HG02973 (cell line): ENCODE measurements at regions not wholly inside any gene's neighbourhood (a gene's known extent, or its start where the extent isn't known, plus 50 kb on each side); places are given as distances from the start of the nearest gene placed in this dataset.
"Not testable (repeated sequence)": the region's sequence is repeated elsewhere in the genome, so short reads cannot be mapped to it uniquely, and the experiment has no call there.

Source experiments
- ATAC-seq: cut with Tn5 transposase; IDR thresholded peaks from one replicate; pipeline ENCODE4 v1.9.1; 2021; ENCODE audit warnings: moderate library complexity; ENCODE audit not compliant: unreplicated experiment

DNA sequence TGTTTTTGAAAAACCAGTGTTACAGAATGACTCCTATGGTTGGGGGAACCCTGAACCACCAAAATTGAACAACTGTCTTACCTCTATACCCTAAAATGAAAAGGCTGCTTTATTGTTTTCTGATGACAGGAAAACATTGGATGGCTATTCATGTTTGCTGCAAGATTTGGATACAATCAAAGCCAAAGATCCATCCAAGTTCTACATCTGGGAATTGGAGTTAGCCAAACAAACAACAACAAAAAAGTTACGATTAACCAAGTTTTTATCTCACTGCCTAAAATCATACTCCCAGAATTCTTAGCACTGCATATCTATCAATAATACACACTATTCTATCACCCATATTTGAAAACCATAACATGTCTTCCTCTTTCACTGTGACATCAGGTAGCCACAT is 349.7 kb upstream of the SLC7A11 start:
- no peak for ATAC-seq

DNA sequence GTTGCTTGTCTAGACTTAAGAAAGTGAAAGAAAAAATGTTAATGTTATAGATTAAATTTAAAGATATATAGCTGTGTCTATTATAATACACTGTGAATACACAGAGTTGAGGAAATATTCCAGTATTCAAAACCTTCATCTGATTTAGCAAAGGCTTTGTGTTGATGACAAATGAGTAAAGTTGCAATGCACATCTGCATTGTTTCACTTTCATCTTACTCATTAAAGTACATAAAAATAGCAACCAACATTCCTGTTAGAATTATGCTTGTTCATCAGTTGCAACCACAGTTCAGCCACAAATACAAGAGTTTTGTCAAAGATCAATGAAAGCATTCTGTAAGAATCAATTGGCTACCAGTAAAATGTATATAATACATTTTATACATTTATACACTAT is 346.4 kb upstream of the SLC7A11 start:
- ATAC-seq: no peak

DNA sequence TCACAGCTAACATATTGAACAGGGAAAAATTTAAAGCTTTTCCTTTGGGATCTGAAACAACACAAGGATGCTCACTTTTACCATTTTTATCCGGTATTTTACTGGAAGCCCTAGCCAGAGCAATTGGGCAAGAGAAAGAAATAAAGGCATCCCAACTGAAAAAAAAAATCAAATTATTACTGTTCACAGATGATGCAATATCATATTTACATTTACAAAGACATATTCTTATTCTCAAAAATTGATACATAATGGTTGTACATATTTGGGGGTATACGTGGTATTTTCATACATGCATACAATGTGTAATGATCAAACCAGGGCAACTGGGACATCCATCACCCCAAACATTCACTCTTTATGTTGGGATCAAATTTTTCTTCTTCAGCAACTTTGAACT is 337.0 kb upstream of the SLC7A11 start:
- ATAC-seq: no peak

DNA sequence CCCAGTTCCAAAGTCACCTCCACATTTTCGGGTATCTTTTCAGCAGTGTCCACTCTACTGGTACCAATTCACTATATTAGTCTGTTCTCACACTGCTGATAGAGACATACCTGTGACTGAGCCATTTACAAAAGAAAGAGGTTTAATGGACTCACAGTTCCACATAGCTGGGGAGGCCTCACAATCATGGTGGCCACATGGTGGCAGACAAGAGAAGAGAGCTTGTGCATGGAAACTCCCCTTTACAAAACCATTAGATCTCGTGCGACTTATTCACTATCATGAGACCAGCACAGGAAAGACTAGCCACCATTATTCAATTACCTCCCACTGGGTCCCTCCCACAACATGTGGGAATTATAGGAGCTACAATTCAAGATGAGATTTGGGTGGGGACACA is 335.7 kb upstream of the SLC7A11 start:
- not testable (repeated sequence) for ATAC-seq

DNA sequence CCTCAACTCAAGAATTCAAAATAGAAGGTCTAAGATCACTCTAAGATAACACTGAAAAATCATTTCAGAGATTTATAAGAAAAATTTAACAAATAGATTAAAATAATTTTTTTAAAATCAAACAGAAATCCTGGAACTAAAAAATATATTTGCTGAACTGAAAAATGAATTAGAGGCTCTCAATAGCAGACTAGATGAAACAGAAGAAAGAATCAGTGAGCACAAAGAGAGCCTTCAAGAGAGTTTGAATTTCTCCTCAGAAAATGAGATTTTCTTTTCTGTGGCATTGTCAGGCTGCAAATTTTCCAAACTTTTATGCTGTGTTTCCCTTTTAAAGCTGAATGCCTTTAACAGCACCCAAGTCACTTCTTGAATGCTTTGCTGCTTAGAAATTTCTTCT is 335.0 kb upstream of the SLC7A11 start:
- no peak for ATAC-seq

DNA sequence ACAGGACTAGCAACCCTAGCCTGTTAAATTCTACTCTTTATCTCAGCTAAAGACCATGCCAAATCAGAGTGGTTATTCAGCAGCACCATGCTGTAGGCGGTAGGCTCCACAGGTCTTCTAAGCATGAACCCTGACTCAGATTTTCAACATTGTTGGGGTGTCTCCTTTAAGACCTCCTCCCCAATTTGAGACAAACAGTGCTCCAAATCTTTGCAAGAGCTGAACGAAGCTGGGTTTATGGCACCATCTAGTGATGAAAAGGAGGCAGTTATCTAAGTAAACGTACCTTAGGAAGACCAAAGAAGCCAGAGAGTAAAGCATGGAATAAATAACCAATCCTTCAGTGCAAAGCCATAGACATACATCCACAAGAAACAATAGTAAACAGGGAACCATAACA is 334.5 kb upstream of the SLC7A11 start:
- no peak for ATAC-seq

DNA sequence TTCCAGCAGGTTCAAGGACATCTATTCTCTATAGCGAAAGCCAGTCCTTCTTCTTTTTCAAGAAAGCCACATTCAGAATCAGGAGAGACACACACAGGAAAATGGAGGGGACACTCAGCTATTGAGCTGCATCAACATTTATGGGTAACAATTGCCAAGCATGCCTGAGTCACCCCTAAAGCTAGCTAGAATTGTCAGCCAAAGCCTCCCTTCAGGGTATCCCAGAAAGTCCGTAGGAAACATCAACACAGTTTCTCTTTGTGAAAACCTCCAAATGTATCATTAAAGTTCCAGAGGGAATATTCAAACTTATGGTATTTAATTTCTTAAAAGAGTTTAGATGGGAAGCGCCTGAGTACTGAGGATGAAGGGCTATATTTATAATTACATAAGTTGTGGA is 331.1 kb upstream of the SLC7A11 start:
- no peak for ATAC-seq

DNA sequence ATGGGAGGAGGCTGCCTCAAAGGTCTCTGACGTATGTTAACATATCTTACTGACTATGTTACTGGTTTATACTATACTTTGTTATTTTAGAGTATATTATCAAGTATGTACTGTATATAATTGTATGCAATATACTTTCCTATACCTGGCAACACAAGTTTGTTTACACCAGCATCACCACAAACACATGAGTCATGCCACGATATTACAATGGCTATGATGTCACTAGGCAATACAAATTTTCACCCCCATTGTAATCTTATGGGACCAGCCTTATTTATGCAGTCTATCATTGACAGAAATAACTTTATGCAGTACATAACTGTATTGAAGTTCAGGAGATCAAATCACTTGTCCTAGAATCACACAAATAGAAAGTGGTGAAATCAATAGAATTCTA is 329.9 kb upstream of the SLC7A11 start:
- ATAC-seq: no peak

DNA sequence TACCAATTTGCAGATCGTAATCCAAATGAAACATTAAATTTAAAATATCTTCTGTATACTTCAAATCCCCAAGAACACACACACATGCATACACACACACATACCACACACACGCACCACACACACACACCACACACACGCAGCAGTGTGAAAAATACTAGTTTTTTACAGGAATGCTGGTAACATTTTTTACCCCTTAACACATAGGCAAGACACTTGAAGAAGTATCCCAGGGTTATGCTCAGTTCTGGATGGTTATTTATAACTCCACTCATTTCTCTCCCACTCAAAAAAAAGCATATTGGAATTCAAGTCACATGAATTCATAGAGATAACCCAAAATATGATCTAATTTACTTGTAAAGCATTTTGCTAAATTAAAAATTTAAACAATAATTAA is 325.5 kb upstream of the SLC7A11 start:
- ATAC-seq: no peak

DNA sequence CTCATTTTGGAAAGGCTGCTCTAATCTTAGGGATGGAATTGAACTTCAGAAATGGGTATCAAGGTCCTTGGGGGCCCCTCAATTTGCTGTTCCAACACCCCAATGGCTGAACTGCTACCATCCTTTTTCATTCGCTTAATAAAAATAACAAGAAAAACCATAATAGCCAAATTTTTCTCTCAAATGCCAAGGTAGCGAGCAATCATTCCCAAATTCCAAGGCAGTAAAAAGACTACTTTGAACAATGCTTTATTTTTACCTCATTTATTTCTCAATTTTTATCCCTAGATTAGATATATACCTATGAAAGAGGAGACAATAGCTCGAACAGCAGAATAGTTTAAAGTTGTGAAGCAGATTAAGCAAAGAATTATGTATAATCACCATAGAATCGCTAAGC is 323.4 kb upstream of the SLC7A11 start:
- ATAC-seq: no peak

DNA sequence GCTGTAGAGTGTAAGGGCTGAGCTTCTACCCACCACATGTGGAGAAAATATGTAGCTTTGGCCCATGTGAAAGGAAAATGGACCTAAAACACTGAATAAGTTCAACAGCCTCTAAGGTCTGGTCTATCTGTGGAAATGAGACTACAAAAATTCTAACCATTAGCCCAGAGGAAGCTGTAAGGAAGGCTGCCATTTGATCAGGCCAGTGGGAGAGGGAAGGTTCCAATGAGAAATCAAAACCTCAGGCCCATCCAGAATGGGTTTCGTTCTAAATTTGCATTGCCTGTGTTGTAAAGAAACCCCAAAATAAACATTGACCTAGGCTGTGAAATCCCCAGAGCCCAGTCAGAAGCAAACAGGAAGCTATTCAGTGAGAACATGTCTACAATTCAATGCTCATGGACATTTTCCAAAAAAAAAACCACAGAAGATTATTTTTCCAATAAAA is 320.4 kb upstream of the SLC7A11 start:
- ATAC-seq: peak; percentile 58

DNA sequence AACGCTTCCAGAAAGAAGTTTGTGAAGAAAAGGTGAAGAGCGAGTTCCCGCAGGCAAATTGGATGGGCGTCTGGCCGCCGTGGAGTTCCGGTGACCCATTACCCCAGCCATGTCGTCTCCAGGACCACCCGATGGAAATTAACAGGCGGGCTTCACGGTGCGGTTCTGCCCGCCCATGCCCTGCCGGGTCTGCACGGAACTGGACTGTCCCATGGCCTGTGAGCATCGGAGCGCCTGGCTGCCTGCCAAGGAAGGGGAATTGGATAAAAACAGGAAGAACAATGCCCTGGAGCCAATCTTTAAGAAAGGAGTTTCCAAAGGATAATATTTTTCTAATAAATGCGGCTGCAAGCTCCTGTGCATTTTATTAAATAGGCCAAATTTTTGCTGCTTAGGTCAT is 319.8 kb upstream of the SLC7A11 start:
- no peak for ATAC-seq

DNA sequence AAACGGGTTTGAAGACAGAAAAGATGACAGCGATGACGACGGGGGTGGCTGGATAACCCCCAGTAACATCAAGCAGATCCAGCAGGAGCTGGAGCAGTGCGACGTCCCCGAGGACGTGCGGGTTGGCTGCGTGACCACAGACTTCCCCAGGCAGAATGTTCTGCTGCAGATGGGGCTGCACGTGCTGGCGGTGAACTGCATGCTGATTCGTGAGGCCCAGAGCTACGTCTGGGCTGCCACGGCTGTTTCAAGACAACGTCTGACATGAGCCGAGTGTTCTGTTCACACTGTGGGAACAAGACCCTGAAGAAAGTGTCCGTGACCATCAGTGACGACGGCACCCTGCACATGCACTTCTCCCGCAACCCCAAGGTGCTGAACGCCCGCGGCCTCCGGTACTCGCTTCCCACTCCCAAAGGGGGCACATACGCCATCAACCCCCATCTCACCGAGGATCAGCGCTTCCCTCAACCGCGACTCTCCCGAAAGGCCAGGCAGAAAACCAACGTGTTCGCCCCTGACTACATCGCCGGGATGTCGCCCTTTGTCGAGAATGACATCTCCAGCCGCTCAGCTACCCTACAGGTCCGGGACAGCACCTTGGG is 319.2 kb upstream of the SLC7A11 start:
- ATAC-seq: no peak

DNA sequence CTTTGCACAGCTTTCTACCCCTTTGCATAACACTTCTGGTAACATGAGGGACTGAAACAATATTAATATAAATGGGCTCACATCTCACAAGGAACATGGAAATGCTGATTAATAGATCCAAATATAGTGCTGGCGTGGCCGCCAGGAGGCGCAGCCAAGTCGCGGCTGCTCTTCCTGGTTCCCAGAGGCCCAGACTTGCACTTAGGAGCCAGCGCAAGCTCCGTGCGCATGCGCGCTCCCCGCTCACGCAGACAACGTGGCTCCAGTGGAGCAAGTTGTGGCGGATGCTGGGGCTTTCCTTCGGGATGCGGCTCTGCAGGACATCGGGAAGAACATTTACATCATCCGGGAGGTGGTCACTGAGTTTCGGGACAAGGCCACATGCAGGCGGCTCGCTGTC is 318.3 kb upstream of the SLC7A11 start:
- ATAC-seq: no peak

DNA sequence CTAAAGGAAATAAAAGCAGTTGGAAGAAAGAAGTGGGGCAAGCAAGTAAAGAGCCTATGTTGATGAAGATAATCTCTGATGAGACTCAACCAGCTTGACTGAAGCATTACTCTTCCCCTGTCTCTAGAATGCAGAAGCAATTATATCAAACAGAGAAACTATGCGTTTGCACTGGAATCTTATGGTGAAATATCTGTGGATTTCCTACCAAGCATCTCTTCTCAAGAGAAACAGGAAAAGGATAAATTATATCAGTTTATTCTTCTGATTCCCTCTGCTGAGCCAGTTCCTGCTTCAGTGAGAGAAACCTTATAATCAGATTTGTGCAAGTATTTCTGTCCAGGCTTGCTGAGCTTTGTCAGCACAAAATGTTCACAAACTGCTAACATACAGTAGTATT is 316.7 kb upstream of the SLC7A11 start:
- no peak for ATAC-seq

DNA sequence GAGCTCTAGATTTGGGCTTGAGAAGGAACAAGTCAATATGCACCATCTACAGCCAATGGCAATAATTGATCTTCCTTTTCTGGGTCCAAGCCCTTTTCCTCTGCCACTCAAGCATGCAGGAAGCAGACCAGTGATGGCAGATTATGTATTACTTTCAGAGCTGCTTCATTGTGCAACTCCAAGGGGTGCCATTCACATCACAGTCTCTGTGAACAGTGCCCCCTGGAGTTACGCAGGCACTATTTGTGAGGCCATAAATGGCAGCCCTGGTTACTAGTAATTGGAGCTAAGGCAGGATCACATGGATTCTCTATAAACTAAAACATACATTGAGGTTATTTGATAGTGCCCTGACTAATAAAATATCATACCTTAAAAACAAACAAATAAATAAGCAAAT is 313.4 kb upstream of the SLC7A11 start:
- ATAC-seq: peak; percentile 72

DNA sequence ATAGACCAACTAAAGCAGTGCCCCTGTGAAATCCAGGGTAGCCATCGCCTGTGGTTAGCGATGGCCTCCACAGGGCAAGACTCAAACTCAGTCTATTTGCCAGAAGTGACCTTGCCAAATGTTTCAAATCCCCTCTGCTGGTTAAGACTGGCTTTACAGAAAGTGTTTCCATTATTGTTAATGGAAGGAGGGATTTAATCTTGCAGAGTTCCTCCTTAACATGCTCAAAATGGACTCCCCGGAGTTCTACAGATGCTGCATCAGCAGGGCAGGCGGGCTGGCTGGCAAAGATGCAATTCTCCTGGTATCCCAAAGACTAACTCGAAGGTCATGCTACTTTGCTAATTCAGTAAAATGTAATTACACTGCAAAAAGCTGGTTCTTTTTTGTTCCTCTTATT is 313.0 kb upstream of the SLC7A11 start:
- ATAC-seq: no peak

DNA sequence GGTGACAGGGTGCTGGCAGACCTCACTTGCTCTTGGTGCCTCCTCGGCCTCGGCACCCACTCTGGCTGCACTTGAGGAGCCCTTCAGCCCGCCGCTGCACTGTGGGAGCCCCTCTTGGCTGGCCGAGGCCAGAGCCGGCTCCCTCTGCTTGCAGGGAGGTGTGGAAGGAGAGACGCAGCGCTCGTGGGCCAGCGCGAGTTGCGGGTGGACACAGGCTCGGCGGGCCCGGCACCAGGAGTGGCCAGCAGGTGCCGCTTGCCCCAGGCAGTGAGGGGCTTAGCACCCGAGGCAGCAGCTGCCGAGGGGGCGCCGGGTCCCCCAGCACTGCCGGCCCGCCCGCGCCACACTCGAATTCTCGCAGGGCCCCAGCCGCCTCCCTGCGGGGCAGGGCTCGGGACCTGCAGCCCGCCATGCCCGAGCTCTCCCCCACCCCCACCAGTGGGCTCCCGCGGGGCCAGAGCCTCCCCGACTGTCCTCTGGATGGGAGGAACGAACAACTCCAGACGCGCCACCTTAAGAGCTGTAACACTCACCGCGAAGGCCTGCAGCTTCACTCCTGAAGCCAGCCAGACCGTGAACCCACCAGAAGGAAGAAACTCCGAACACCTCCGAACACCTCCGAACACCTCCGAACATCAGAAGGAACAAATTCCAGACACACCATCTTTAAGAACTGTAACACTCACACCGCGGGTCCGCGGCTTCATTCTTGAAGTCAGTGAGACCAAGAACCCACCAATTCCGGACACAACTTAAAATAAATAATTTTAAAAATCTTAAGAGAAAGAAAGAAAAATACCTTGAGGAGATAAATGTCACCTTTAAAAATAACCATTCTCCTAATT is 311.1 kb upstream of the SLC7A11 start:
- no peak for ATAC-seq

DNA sequence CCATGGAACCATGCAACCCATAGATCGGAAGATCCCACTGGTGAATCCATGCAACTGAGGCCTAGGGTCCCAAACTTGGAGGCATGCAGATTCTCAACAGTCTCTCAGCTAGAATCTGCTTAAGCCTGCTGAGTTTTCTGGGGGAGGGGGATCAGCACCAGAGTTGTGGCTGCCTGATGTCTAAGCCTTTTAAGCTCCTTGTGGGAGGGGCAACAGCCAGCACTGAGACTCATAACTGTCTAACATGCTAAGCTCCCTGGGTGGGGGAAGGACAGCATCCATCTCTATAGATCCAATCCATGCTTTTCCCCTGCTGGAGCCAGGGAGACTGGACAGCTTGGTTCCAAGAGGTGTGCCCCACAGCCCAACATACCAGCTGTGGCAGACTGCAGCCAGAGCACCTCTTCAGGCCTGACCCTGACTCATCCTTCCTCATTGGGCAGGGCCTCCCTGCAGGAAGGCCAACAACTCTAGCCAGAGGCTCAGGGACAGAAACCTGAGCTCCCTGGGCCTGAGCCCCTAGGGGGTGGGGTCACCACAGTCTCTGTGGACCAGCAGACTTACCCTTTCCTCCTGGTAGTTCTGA is 300.1 kb upstream of the SLC7A11 start:
- ATAC-seq: no peak

DNA sequence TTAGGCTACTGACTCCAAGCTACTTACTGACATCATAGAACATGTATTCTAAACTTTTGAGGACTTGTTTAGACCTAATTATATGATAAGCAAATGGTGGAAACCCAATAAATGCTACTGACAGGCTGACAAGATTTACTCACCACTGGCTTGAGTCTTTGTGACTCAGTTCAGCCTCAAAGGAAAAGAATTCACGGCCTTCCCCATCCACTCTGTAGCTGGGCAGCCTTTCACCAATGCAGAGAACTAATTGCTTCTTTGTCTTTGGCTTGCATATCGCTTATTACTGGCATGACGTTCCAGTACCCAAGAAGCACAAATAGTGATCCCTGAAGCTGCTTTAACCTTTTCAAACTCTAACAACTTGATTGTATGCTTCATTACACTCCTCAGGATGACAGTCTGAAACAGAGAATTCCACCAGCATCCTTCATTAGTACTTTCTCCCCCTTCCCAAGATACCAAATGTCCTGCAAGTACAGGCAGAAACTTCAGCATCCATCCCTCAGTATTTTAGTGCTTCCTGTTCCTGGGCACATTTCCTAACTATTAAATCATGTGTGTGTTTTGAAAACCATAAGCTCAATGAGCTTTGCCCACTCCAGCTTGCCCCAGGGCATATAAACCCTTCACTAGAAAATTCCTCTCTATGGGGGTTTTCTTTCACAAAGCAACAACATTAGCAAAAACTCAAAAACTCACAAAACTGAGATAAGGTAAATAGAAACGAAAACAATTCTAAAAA is 298.1 kb upstream of the SLC7A11 start:
- ATAC-seq: no peak

DNA sequence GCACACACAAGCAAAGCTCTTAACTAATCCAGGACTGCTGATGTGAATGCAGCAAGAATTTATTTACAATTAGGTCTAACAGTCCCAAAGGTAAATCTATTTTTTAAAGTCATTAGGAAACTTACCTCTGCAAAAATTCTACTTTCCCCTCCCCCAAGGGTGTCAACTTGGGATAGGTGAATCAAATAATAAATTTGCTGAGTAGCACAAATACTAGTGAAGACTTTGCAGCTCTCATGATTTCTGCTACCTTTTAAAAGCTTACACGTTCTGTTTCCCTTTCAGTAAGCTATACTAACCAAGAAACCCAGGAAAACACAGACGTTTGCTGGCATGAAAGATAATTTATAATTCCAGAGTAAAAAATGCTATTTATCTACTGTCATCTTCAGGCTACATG is 296.6 kb upstream of the SLC7A11 start:
- no peak for ATAC-seq
